ENCODE measurements at regions not wholly inside any gene's neighbourhood (a gene's known extent, or its start where the extent isn't known, plus 50 kb on each side); places are given as distances from the start of the nearest gene placed in this dataset.

DNA sequence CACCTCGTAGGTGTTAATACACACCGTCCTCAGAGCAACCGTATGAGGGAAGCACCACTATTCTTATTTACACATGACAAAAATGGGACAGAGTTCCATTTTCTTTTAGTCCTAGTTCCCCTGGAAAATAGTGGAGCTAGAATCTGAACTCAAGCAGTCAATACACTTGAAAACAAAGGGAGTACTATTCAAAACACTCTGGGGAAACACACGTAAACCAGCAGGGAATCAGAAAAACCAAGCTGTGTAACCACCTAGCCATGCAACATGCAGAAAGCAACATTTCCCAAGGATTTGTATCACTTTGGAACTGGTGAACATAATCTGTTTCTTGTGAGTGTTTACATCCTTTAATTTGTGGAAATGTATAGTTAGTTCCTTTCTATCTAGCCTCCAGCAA, 208.2 kb downstream of the UBE2E3 start:
- DNase-seq (ENCODE audit: low read depth in 2 of 2), result no peak

- no peak for DNase-seq (ENCODE audit: low read depth in 2 of 2)
Observed at GRCh38 chr2:181189951-181190350, 209.5 kb downstream of the UBE2E3 start.

GRCh38 chr2:181190711-181191110, 210.3 kb downstream of the UBE2E3 start:
- no peak for DNase-seq (ENCODE audit: low read depth in 2 of 2)

DNA sequence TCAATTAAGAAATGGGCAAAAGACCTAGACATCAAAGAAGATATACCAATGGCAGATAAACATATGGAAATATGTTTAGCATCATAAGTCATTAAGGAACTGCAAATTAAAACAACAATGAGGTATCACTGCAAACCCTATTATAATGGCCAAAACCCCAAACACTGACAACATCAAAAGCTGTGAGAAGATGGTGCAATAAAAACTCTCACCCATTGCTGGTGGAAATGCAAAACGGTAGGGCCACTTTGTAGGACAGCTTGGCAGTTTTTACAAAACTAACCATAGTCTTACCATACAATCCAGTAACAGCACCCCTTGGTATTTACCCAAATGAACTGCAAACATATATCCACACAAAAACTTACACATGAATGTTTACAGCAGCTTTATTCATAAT, 213.1 kb downstream of the UBE2E3 start:
- DNase-seq (ENCODE audit: low read depth in 2 of 2), result no peak

DNA sequence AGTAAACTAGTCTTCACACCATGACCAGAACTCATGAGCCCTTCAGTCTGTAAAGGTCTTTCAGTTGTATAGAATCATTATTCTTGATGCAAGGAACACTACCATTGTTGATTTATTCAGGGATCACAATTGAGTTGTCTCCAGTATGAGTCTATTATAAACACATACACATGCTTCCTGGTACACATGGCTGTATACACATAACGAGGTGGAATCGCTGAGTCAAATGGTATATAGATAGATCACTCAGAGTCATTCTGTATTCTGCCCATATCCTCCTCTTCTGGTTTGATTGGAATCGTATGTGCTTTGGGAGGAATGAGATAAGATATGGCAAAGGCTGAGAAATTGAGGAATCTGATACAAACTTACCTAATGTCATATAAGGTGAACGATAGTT, 216.0 kb downstream of the UBE2E3 start:
- no peak for DNase-seq (ENCODE audit: low read depth in 2 of 2)

DNA sequence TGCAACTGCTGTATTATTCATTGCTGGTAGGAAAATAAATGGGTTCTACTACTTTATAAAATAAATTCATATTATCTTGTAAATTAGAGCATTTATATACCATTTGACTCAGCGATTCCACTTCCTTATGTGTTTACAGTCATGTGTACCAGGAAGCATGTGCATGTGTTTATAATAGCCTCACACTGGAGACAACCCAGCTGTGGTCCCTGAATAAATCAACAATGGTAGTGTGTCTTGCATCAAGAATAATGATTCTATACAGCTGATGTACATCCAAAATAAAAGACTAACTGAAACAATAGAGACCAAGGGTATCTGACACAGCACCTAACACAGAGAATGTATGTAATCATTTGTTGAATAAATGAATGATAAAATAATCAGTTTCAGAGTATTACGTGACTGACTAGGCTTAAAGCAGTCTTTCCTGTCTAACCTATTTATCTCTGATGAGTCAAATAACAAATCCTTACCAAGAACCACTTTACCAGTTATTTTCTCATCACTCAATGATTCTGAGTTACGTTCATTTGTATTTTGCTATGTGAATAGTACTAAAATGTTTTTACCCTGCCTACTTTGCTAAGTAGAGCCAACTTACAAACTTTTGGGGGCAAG, 216.8 kb downstream of the UBE2E3 start:
- no peak for DNase-seq (ENCODE audit: low read depth in 2 of 2)

GRCh38 chr2:181198183-181198864, 217.9 kb downstream of the UBE2E3 start:
- DNase-seq (ENCODE audit: low read depth in 2 of 2), result no peak

DNA sequence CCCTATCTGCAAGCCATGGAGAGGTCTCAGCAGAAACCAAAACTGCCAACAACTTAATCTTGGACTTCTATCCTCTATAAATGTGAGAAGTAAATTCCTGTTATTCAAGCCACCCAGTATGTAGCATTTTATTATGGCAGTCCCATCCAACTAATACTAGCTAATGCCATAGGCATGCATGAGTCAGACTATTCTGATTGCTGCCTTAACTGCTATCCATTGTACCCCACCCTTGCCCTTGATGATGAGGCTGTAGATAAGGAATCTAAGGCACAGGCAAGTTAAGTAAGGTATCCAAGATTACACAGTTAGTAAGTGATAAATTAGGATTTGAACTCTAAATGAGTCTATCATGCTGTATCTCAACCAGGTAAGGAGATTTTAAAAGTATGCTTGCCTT, 223.0 kb downstream of the UBE2E3 start:
- no peak for DNase-seq (ENCODE audit: low read depth in 2 of 2)

DNA sequence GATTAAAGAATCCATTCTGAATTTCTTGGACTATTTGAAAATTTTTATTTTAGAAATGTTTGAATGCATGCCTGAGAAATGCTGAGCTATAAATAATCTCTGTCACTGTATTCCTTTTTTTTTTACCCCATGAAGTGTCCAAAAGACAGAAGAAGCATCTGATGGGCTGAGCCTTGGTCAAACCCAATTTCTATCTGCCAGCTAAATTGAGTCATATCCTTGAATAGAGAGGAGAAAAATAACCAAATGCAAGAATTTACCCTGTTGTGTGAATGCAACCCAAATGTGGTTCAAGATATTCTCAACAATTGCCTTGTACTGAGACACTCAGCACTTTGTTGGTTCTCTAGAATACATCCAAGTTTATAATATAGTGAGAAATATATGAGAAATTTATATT, 223.5 kb downstream of the UBE2E3 start:
- no peak for DNase-seq (ENCODE audit: low read depth in 2 of 2)

DNA sequence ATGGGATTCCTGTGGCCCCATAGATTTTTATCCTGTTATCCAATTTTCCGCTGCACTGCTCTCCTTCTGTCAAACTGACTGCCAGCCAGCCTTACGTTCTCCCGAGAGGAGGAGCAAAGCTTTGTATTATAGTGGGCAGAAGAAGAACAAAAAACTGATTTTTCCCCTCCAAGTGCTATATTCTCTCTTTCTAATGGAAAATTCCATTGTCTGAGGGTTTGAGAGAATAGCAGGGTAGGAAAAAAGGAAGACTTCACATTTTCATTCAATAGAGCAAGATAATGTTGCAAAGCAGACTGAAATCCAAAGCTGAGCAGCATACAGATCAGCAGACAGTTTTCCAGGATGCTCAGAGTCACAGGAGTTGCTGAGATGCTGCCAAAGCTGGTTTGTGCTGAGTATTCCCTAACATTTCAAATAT, 238.0 kb downstream of the UBE2E3 start:
- DNase-seq (ENCODE audit: low read depth in 2 of 2), result no peak

- DNase-seq (ENCODE audit: low read depth in 2 of 2), result no peak
Observed at GRCh38 chr2:181223234-181223633, 234.0 kb upstream of the ITGA4 start.

GRCh38 chr2:181224866-181225265, 232.3 kb upstream of the ITGA4 start:
- no peak for DNase-seq (ENCODE audit: low read depth in 2 of 2)

- DNase-seq (ENCODE audit: low read depth in 2 of 2), result no peak
Observed at GRCh38 chr2:181228661-181229060, 228.5 kb upstream of the ITGA4 start.

DNA sequence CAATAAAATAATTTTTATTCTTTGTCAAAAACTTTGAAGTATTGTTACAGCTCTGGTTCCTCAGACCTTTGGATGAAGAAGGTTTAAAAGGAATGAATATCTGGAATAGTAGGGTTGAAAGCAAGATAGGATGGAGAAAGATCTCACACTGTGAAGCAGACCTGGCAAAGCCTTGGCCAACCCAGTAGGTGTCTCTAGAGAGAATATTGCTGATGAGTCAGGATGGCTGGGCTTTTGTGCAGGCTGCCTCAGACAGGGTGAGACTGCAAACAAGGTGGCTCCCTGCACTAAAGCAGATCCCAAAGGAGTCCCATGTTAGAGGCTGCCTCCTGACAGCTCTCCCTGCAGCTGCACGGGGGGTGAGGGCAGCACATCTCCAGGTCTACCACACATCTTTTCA, 226.0 kb upstream of the ITGA4 start:
- no peak for DNase-seq (ENCODE audit: low read depth in 2 of 2)

DNA sequence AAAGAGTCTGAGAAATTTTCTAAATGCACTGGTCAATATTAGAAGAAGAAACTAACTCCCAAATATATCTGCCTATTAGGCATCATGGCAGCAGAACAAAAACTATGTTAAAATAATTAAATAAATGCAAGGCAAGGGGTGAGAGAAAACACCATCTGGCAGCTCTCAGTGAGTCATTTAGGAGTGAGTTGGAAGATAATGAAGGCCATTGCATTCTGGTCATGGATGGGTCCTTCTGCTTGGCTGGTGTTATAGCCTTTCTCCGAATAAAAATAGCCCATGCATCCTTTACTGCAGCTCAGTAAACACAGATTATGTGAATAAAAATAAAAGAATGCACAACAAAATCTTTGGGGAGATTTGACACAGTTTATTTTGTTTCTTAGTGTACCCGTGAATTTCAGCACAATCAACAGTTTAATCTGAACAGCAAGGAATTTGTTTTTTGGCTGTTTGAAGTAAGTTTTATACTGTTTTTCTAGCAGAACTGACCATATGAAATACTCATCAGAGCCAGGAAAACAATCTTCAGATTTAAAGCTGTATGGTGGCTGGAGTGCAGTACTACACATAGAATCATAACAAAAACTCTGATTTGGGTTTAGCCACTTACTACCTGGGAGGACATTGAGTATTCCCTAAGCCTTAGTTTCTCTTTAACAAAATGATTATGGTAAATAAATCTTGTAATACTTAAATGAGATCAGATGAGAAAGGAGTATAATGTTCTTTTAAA, 225.1 kb upstream of the ITGA4 start:
- DNase-seq (ENCODE audit: low read depth in 2 of 2), result no peak

DNA sequence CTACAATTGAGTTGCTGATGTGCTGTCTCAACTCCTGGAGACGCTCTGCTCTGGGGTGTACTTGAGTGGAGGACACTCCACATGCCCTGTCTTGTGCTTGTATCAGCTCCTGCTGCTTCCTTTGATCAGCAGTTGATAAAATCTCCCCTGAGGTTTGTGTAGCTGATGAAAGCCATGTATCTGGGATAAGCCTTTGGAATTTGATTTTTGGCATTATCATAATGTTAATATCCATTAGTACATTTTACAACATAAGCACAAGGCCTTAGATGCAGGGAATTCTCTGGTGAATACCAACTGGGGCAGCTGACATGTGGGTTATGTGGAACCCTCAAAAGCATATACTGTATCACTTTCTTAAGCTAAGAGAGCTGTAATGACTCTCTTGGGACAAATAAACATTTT, 222.7 kb upstream of the ITGA4 start:
- no peak for DNase-seq (ENCODE audit: low read depth in 2 of 2)

DNA sequence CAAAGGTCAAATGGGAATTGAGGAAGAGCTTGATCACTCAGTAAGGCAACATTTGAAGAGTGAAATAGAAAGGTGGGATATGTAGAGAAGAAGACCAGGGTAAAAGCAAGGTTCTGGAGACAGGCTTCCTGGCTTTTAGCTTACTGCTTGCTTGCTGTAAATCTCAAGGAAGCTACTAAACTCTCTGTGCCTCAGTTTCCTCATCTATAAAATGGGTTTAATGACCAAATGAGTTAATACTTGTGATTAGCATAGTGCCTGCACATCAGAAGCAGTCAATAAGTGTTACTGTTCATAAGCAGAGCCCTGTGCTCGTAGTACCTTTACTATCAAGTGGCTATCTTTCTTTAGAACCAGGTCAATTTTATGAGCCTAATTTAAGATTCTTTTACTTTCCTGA, 222.2 kb upstream of the ITGA4 start:
- no peak for DNase-seq (ENCODE audit: low read depth in 2 of 2)

- no peak for DNase-seq (ENCODE audit: low read depth in 2 of 2)
Observed at GRCh38 chr2:181235683-181236459, 221.3 kb upstream of the ITGA4 start.

GRCh38 chr2:181239201-181239799, 217.9 kb upstream of the ITGA4 start:
- DNase-seq (ENCODE audit: low read depth in 2 of 2), result no peak

GRCh38 chr2:181240844-181241243, 216.3 kb upstream of the ITGA4 start:
- no peak for DNase-seq (ENCODE audit: low read depth in 2 of 2)

- DNase-seq (ENCODE audit: low read depth in 2 of 2), result no peak
Observed at GRCh38 chr2:181241366-181241765, 215.8 kb upstream of the ITGA4 start.

DNA sequence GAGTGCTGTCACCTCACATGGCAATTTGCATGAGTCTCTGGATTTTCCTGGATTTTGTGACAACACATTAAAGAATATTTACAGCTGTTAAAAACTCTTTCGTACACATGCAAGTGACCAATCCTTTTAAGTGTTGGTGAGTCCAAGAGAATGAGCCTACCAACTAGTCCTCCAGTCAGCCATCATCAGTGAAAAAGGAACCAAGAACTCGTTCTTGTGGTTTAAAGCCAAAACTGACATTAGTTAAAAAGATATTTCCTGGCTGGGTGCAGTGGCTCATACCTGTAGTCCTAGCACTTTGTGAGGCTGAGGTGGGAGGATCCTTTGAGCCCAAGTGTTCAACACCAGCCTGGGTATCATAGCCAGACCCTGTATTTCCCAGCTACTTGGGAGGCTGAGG, 215.4 kb upstream of the ITGA4 start:
- peak in 1 of 2 donors; percentile 11 for DNase-seq (ENCODE audit: low read depth in 2 of 2)
